SU-DHL-6 (cell line): ENCODE measurements at regions not wholly inside any gene's neighbourhood (a gene's known extent, or its start where the extent isn't known, plus 50 kb on each side); places are given as distances from the start of the nearest gene placed in this dataset.
"Not testable (repeated sequence)": the region's sequence is repeated elsewhere in the genome, so short reads cannot be mapped to it uniquely, and the experiment has no call there.

ENCODE experiments used
- H2AFZ ChIP-seq: fragments of 200-600 bp; sonication (generic); 2 replicates; pipeline ENCODE4 v1.6.1; 2014; ENCODE audit warnings: low read depth, mild to moderate bottlenecking, moderate library complexity, mixed read lengths, antibody characterized with exemption, low read length; ENCODE audit not compliant: severe bottlenecking
- H3F3A ChIP-seq: fragments of 200-600 bp; shearing (Covaris generic); 2 replicates; pipeline ENCODE4 v1.6.0; 2016; ENCODE audit warnings: antibody characterized with exemption, mild to moderate bottlenecking; ENCODE audit not compliant: insufficient read depth
- H3K27ac ChIP-seq: fragments of 200-600 bp; sonication (generic); 2 replicates; pipeline ENCODE4 v1.5.1; 2016; ENCODE audit warnings: low read depth, mild to moderate bottlenecking, low read length, moderate library complexity, mixed read lengths
- H3K27me3 ChIP-seq: fragments of 200-600 bp; sonication (generic), shearing (Covaris generic); 2 replicates; pipeline ENCODE4 v1.6.0; 2014; ENCODE audit warnings: mild to moderate bottlenecking, low read length
- H3K36me3 ChIP-seq: fragments of 200-600 bp; sonication (generic); 2 replicates; pipeline ENCODE4 v1.6.1; 2014; ENCODE audit warnings: mild to moderate bottlenecking, low read length, mixed read lengths
- H3K4me2 ChIP-seq: fragments of 300-600, 200-600 bp; shearing (Covaris generic), sonication (generic); 2 replicates; pipeline ENCODE4 v1.6.0; 2014; ENCODE audit warnings: low read length, low read depth, mild to moderate bottlenecking; ENCODE audit not compliant: poor library complexity, severe bottlenecking
- H3K4me3 ChIP-seq: fragments of 200-600 bp; sonication (generic); 2 replicates; pipeline ENCODE4 v1.5.1; 2014; ENCODE audit warnings: antibody characterized with exemption, low read length, mild to moderate bottlenecking, mixed read lengths; ENCODE audit not compliant: insufficient read depth, poor library complexity, severe bottlenecking
- H3K79me2 ChIP-seq: fragments of 200-600 bp; sonication (generic); 2 replicates; pipeline ENCODE4 v1.6.1; 2014; ENCODE audit warnings: mild to moderate bottlenecking, low read length, moderate library complexity; ENCODE audit not compliant: insufficient read depth
- H3K9ac ChIP-seq: fragments of 200-600 bp; sonication (generic); 2 replicates; pipeline ENCODE4 v1.7.0; 2014; ENCODE audit warnings: mild to moderate bottlenecking, low read length
- H3K9me2 ChIP-seq: fragments of 200-600 bp; sonication (generic); replicated peaks from 2 replicates; pipeline ENCODE4 v1.6.1; 2014; ENCODE audit warnings: low read length; ENCODE audit not compliant: insufficient read depth
- H3K9me3 ChIP-seq: fragments of 200-600 bp; sonication (generic); 2 replicates; pipeline ENCODE4 v1.6.1; 2014; ENCODE audit warnings: low read length, mixed read lengths; ENCODE audit not compliant: insufficient read depth
- H4K20me1 ChIP-seq: fragments of 200-600 bp; sonication (generic); 2 replicates; pipeline ENCODE4 v1.6.1; 2014; ENCODE audit warnings: low read depth, mild to moderate bottlenecking, antibody characterized with exemption, low read length, moderate library complexity, mixed read lengths
- EZH2phosphoT487 ChIP-seq: fragments of 200-600 bp; sonication (generic), shearing (Covaris generic); conservative IDR thresholded peaks from 2 replicates; pipeline ENCODE4 v1.6.1; 2018; ENCODE audit warnings: mild to moderate bottlenecking, antibody characterized with exemption, low read length, moderate library complexity, mixed read lengths
- TF ChIP-seq, protein P1 (sequence below): fragments of 200-600 bp; sonication (generic); IDR thresholded peaks from one replicate; pipeline ENCODE4 v1.5.1; 2017; ENCODE audit warnings: antibody characterized with exemption, mild to moderate bottlenecking, low read length, moderate library complexity; ENCODE audit not compliant: insufficient read depth, poor library complexity, severe bottlenecking

- no peak overlapping the region for H3K4me3 ChIP-seq
- H3F3A ChIP-seq = no peaks in the 10 kb centered on the region
- no peaks in the 10 kb centered on the region for H3K36me3 ChIP-seq
- H3K79me2 ChIP-seq = no peaks in the 10 kb centered on the region
- no peak overlapping the region for H3K27ac ChIP-seq
- no peak overlapping the region for H3K4me2 ChIP-seq
- H3K9ac ChIP-seq = no peak overlapping the region
- H3K9me2 ChIP-seq = no peaks in the 10 kb centered on the region
- H4K20me1 ChIP-seq = no peaks in the 10 kb centered on the region
- H3K27me3 ChIP-seq = no peaks in the 10 kb centered on the region
- H3K9me3 ChIP-seq = no peaks in the 10 kb centered on the region
- no peak for TF ChIP-seq EZH2phosphoT487
- TF ChIP-seq, protein P1, sequence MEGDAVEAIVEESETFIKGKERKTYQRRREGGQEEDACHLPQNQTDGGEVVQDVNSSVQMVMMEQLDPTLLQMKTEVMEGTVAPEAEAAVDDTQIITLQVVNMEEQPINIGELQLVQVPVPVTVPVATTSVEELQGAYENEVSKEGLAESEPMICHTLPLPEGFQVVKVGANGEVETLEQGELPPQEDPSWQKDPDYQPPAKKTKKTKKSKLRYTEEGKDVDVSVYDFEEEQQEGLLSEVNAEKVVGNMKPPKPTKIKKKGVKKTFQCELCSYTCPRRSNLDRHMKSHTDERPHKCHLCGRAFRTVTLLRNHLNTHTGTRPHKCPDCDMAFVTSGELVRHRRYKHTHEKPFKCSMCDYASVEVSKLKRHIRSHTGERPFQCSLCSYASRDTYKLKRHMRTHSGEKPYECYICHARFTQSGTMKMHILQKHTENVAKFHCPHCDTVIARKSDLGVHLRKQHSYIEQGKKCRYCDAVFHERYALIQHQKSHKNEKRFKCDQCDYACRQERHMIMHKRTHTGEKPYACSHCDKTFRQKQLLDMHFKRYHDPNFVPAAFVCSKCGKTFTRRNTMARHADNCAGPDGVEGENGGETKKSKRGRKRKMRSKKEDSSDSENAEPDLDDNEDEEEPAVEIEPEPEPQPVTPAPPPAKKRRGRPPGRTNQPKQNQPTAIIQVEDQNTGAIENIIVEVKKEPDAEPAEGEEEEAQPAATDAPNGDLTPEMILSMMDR = no peak
- H2AFZ ChIP-seq = no peak overlapping the region
Observed at GRCh38 chr12:86948851-86949250, 692.7 kb upstream of the MGAT4C start.

GRCh38 chr12:86945685-86946196 is 689.5 kb upstream of the MGAT4C start:
- H2AFZ ChIP-seq = no peak overlapping the region
- no peak for TF ChIP-seq EZH2phosphoT487
- TF ChIP-seq, protein P1 = no peak

GRCh38 chr12:86944197-86944819 is 688.1 kb upstream of the MGAT4C start:
- not testable (repeated sequence) for H3K4me3 ChIP-seq, H3K27ac ChIP-seq, H3K79me2 ChIP-seq, H3K36me3 ChIP-seq, H2AFZ ChIP-seq, H4K20me1 ChIP-seq, H3F3A ChIP-seq, H3K9me2 ChIP-seq, H3K27me3 ChIP-seq, H3K9me3 ChIP-seq, H3K9ac ChIP-seq, H3K4me2 ChIP-seq

More at GRCh38 chr12:86945685-86946196, 689.5 kb upstream of the MGAT4C start:
- H3K27me3 ChIP-seq = no peaks in the 10 kb centered on the region
- H3K4me3 ChIP-seq = no peak overlapping the region
- no peak overlapping the region for H3K4me2 ChIP-seq
- H3K9me3 ChIP-seq = no peaks in the 10 kb centered on the region
- H3K9ac ChIP-seq = no peak overlapping the region
- H3K36me3 ChIP-seq = no peaks in the 10 kb centered on the region
- H4K20me1 ChIP-seq = no peaks in the 10 kb centered on the region
- no peaks in the 10 kb centered on the region for H3K9me2 ChIP-seq
- no peak overlapping the region for H3K27ac ChIP-seq
- no peaks in the 10 kb centered on the region for H3K79me2 ChIP-seq
- no peaks in the 10 kb centered on the region for H3F3A ChIP-seq

DNA sequence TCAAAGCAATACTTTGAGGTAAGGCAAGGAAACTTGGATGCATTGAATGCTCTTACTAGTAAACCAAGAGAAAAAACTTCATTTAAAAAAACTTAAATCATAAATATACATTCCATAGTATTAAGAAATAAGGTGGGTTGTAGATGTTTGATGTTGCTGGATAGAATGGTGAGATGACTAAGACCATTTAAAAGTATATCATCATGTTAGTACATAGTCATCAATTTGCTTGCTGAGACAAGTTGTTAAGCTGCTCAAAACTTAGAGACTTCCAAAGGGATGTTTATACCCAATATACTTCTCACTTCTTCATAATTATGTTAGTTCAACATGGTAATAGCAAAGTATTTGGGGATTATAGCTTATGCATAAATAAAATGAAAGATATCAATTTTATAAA is 675.5 kb upstream of the MGAT4C start:
- no peaks in the 10 kb centered on the region for H3F3A ChIP-seq

More for the DNA sequence above, 675.5 kb upstream of the MGAT4C start:
- Histone ChIP-seq H4K20me1 (peaks cover 2% of the 10 kb centered on the region; the same call in 1 of the 2 replicates), H3K79me2 (no peaks in the 10 kb centered on the region), H3K4me2 (no peak overlapping the region), H2AFZ (no peak overlapping the region), H3K27me3 (no peaks in the 10 kb centered on the region), H3K36me3 (no peaks in the 10 kb centered on the region), H3K4me3 (no peak overlapping the region), H3K9me2 (no peaks in the 10 kb centered on the region), H3K9me3 (no peaks in the 10 kb centered on the region), H3K27ac (no peak overlapping the region), H3K9ac (no peak overlapping the region)
- TF ChIP-seq EZH2phosphoT487 = no peak
- TF ChIP-seq, protein P1 = no peak
